ENCODE measurements at regions not wholly inside any gene's neighbourhood (a gene's known extent, or its start where the extent isn't known, plus 50 kb on each side); places are given as distances from the start of the nearest gene placed in this dataset.

DNA sequence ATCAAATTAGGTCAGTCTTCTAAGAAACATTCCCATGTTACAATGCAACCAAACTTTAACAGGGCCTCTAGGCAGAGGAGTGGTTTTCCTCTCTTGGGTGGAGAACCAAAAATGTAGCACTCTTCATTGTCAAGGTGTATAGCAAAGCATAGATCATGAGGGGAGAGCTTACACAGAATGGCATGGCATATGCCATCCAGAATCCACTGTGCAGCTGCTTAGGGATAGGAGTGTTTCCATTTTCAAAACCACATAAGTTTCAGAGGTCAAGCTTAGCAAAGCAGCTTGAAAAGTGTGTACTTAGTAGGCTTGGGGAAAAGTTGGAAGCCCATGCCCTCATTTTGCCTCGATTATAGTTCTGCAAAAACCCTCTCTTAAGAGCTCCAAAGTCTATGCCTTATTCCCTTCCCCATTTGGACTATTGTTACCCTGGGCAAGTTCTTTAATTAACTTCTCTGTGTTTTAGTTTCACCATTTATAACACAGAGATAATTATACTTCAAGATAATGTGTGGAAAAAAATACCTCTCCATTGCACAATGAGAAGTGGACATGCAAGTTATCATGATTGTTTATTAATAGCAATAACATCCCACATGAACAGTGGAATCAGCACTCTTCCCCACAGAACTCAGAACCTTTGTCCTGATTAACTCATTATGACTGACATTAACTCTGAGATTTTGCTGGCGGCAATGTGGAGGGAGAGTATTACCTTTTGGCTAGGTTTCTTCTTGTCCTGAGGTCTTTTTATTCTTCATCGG, 398.9 kb upstream of the WWC1 start:
- DNase-seq, result no peak

DNA sequence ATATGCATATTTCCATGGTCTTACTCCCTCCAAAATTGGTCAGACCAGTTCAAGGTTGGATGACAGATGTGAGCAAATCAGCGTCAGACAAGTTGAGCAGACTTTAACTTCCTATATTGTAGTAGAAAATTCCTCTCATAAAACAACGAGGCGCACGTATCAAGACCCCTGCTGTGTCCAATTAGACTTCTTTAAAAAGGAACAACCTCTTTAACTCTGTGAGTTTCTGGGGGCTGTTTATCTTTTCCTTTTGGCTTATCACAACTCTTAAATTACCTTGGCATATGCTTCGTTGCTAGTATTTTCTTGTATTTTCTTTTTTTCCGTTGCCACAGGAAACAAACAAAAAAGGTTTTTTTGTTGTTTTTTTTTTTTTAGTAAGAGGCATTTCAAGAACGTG, 398.2 kb upstream of the WWC1 start:
- DNase-seq, result no peak

DNA sequence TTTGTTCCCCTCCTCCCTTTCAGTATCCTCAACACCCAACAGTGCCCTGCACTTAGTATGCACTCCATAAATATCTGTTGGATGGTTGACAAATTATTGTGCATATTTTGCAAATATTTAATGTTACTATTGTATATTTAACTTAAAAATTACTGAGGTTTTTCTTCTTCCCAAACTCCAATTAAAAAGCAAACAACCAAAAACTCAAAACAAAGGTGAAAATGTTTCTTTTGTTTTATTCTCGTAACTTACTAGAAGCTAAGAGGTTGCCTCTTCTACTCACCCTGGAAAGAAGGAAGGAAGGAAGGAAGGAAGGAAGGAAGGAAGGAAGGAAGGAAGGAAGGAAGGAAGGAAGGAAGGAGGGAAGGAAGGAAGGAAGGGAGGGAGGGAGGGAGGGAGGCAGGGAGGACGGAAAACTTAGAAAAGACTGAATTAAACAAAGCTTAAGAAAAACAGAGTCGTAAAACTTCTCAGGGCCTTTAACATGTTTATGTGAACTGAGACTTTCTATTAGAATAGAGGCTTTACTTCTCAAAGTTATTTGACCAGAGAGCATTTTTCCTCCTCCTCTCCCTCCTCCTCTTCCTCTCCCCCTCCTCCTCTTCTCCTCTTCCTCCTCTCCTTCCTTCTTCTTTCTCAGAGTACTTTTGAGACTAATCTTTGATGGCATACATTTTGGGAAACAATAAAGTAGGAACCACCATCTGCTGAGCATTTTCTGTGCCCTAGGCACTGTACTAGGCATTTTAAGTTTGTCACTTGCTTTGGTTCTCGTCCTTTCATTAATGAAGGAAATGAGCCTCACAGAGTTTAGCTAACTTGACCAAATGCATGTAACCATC, 396.6 kb upstream of the WWC1 start:
- no peak for DNase-seq

DNA sequence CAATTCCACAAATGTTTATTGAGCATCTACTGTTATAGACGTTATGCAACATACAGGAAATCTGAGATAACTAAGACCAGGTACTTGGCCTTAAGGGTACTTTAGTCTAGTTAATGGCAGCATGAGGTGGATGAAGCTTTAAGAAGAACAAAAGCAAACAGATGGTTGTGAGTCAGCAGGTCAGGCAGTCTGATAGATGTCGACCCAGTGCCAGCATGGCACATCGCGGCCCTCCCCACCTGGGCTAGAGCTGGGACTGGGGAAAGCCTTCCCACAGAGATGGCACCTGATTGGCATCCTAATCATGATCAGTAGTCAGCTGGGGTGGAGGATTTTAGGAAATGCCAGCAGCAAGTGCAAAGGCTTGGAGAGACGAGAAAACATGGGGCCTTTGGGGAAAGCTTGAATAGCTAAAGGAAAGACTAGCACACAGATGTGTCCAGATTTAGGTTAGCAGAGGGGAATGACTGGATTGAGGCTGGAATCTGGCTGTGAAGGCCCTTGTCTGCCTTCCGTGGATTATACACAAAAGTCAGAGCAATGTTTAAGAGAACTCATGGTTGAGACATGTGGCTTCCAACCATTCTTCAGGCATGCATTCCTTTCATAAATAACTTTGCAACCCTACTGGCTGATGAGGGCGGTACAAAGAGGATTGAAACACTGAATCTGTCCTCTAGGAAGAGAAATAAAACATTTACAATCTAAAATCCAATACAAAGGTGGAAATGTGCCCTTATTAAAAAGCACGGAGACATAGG, 395.4 kb upstream of the WWC1 start:
- DNase-seq, result no peak

DNA sequence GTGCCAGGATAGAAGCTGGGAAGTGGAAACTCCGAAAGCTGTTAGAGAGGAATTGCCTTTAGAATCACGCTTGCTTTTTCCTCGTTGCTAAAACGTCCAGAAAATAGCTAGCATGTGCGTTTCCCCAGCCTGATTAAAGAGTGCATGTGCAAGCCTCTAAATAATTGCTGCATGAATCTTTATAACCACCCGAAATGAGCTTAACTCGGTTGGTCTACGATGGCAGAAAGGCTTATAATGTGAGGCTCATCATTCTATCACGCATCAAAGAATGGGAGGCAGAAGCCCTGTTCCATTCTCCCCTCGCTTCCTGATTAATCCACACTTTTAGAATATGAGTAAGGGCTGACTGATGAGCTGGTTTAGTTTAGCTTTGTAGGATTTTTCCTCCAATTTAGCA, 394.6 kb upstream of the WWC1 start:
- DNase-seq, result no peak

DNA sequence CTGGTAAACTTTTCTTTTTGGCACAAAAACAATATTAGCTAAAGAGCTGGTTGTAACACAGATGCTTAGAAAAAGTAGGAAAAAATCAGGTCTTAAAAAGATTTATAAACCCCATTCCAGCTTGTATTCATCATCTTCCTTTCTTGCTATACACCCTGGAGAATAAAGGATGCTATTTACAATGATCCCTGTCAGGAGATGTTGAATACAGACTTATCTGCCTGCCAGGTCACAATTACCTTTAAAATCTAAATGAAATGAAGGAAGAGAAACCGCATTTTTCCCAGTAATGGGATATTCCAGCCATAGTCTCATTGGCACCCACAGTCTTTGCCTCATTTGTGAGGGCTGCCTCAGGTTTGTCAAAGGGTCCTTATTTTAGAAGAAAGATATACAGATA, 394.1 kb upstream of the WWC1 start:
- no peak for DNase-seq

DNA sequence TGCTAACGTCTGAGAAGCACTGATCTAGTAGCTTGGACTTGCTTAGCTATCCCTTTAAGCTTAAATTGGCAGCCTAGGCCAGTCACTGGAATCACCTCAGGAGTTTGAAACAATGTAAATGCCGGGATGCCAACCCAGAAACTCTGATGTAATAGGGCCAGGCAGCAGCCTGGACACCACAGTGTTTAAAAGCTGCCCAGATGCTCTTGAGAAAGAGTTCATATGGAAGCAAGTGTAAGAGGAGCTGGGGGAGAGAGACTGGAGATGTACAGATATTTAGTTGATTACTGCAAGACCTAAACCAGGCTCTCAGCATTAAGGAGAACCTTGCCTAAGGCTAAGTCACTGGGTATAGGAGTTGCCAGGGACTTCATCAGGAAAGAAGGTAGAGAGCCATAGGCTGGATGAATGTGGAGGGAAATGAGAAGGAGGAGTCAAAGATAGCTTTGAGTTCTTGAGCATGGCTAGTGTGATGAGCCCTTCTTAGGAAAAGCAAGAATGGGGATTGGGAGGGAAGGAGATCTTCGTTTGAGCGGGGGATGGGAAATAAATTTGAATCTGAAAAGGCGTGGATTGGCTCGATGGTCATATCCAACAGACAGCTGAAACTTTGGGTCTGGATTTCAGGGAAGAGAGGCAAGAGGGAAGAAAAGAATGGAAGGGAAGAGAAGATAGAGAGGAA, 392.9 kb upstream of the WWC1 start:
- DNase-seq, result no peak

DNA sequence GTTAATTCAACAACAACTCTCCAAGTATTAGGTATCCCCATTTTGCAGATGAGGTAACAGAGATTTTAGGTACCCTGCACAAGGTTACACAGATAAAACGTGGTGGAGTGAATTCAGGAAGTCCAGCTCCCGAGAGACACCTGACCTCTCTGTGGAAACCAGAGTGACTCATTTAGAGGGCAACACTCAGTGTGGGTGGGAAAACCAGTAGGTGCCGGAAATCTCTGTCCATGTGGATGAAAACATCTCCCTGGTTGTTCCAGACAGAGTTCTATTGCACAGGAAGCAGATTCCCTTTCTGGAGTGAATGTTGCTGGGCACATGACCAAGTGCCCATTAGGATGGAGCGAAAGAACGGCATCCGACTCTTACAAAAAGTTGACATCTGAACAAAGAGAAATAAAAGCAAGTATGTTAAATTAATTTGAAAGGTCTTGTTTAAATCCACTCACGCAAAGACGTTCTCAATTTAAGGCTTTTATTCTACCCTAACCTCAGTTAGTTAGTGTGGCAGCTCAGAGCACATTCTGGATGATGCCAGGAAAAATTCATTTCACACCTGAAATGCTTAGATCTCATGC, 391.9 kb upstream of the WWC1 start:
- no peak for DNase-seq

DNA sequence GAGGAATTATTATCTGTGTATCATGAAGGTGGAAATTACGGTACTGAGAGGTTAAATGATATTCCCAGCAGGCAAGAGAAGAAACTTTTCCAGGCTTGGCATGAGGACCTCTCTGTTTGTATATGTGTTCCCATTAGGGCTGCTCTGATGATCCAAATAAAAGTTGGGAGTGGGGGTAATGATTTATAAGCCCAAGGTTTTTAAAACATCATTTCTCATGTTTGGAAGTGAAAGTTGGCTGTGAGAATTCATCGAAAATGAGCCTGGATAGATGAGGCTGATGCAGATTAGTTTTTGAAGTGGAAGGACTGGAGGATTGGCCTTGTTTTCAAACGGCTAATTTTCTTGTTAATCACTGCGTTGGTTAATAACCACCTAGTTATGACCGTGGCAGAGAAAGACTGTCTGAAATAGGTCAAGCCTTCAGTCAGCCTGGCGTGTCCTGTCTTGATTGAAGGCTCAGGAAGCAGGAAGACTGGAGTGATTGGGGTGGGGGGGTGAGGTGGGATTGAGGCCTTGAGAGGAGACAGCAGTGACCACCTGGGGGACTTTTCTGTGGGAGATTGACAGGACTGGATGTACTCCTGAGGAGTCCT, 391.0 kb upstream of the WWC1 start:
- DNase-seq, result no peak

DNA sequence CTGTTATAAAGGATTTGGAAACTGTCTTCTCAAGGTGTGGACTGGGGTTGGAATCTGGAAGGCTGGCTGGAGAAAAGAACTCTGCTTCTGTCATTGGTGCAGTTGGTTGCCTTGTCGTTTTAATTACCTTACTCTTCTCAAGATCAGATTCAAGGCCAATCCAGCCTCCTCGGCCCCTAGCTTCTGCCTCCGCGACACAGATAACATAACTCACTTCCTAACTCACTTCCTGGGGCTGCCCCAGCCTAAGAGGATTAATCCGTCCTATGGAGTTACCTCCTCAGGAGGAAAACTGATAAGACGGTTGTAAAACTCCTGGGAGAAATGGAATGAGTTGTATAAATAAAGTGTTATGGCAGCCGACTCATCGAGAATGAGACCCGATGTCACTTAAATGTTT, 389.1 kb upstream of the WWC1 start:
- no peak for DNase-seq

DNA sequence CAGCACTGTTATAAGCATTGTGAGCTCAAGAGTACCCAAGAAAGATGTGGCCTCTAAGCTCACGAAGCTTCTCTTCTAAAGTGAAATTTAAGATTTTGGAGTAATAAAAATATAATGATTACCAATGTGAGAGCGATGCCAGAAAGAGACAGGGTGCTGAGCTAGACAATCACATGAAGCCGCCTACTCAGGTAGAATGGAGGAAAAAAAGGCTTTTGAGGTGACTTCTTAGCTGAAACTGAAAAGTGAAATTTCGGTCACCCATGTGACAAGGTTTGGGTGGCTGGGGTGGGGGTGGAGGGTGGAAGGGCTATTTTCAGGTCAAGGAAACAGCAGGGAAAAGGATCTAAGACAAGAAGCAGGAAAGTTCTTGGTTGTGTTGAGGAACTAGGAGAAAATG, 388.2 kb upstream of the WWC1 start:
- DNase-seq, result no peak

DNA sequence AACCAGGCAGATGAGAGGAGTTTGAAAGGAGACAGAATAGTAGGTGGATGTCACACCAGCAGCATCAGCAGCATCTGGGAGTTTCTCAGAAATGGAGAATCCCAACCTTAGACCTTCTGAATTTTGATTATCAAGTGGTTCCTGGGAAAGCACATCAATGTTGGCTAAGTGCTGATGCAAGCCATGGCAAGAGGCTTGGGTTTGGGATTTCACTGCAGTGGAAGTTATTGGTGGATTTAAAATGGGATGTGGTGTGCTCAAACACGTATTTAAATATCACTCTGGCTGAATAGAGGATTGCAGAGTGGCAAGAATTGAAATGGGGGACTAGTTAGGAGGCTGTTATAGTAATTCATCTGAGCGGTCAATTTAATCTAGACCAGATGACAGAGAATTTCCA, 387.8 kb upstream of the WWC1 start:
- no peak for DNase-seq

DNA sequence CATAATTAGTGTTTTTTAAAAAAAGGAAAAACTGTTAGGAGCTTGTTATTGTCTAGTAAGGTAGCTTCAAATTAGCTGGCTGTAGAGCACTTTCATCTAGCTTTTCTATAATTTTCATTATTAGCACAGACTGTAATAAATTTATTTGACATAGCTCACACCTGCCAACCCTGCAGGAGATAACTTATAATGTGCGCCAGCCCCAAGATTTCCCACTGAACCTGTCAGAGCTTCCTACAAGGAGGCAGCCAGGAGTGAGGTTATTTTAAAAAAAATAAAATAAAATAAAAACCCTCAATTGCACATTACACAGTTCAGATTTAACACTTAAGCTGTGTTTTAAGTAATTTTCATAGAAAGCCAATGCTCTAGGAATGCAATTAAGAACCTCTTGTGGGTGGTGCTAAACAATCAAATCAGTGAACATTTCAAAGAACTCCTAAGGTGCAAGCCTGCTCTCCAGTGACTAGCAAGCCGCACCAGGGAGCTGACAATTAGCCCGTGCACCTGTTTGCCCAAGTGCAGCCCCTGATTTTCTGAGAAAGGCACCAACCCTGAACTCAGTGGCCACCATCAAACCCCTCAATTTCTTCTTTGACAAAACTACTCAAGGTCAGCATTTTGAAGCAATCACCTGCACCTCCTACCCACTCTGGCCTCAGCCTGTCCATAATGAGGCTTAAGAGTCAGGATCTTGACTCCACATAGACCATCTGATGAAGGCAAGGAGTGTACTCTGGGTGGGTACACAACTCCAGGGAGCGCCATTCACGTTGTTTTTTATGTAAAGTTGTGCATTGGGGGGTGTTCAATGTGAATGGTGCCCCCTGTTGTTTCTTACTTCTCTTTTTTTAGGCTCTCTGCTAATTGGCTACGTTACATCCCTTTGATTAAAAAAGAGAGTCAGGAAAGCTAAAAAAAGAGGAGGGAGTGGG, 385.3 kb upstream of the WWC1 start:
- DNase-seq, result no peak

DNA sequence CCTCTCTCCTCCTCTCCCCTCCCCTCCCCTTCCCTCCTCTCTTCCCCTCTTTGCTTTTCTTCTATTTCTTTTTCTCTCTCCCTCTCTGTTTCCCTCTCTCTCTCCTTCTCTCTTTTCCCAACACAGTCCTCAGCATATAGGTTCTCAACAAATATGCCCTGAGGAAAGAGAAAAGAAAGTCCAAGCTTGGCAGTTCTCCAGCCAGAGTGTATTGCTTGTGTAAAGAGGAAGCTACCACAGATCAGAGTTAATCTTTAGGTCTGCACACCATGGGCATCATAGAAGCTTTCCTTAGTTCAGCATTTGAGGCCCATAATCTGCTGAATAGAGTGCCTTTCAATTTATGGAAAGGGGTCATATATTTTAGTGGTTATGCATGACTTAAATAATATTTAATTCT, 382.8 kb upstream of the WWC1 start:
- no peak for DNase-seq

DNA sequence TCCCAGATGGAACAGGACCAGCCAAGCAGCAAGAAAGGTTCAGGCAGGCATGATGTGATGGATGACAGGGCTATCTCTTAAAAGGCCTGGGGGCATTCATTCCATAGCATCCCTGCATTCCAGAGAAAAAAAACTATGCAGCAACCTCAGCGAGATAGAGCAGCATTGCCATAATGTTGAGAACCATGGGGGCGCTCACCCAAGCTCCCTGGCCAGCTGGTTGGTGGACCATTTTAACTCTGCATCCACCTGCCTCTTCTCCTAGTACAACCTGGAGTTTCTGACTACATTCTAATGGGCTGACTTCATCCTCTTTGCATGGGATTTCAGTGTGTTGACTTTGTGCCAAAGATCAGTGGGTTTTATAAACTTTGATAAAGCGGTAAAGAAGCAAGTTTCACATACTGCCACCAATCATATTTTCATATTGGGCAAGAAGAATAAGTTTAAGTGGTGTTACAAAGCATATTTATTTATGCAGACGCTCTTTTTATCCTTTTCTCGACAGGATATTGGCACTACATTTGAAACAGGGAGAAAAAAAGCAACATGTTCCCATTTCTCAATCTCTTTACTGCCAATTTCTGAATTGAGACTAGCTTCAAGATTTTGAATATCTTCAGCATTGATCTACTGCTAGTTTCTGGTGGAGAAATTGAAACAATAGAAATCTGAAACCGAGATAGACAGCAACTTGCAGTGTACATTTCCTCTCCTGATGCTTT, 378.3 kb upstream of the WWC1 start:
- DNase-seq, result no peak

DNA sequence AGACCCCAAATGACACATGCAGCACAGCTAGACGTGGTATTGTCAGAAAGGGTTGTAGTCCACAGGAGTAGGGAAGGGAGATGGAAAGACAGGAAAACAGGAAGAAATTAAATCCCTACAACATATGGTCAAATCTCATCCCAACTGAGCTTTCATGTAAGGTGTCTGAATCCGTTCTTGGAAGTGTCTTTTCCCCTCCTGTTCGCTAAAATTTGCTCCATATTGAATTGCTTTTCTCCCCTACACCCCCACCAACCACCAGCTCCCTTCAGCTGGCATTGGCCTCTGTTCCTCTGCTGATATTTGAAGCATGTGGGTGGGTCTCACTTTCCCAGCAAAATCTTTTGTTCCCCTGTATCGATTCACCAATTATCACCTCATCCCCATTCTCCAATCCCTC, 376.2 kb upstream of the WWC1 start:
- no peak for DNase-seq

DNA sequence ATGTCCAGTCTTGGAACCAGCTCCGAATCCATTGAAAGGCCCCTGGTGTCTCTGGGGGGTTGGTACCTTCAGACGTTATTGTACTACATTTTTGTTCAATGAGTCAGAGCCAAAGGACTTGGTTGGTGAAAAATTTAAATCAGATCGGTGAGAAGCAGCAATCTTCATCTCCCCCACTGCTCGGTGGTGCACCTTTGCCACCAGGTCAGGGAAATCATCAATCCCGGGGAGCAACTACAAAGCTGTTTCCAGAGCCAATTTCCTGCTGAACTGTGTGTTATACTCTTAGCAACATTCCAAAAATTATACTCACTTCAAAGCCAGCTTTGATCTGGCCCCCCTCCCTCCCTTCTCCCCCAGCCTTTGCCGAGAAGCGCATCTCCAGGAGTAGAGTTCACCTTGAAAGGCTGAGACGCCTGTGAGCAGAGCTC, 375.2 kb upstream of the WWC1 start:
- no peak for DNase-seq

DNA sequence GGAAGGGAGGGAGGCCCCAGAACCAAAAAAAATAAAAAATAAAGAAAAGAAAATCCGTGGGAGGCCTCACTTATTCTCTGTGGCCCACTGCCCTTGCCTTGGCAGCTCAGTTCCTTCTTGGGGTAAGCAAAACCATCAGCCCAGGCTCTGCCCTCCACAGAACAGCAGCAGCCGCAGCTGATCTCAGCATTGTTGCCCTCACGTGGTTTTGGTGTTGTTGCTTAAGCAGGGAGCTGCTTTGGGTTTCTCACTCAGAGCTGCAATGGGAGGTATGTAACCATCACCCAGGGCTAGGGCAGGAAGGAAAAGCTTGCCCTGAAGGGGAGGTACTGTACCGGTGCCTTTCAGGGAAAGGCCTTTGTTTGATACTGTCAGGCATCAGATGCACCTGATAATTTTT, 374.7 kb upstream of the WWC1 start:
- DNase-seq, result no peak

DNA sequence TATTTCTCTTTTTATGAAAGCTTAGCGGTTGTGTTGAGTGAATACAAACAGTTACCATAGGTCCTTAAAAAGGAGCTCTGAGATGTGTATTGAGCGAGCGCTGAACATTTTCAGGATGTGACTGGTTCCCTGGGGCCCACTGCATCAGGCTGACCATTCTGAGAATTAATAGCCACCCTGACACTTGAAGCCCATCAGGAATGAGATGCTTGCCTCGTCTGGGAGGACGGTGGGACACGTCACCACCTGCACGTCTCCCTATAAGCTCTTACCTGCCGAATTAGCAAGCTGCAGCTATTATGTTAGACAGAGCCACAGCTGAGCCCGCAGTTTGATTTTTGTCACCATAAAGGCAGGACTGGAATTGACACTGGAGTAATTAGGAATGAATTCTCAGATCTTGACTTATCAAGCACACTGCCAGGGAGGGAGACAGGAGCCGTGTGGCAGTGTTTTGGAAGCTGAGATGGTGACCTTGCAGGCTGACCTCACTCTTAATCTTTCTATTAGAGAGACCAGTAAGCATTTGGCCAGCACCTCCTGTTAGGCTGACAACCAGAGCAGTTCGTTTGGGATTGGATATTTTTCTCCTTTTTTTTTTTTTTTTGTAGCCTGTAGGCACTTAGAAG, 373.1 kb upstream of the WWC1 start:
- no peak for DNase-seq

Data from NCI-H2029 treated with DMSO at 0.1 percent for 48 hours (cell line).